Tibial artery (tissue), 4 donors: ENCODE measurements at regions not wholly inside any gene's neighbourhood (a gene's known extent, or its start where the extent isn't known, plus 50 kb on each side); places are given as distances from the start of the nearest gene placed in this dataset.

ENCODE experiments used
- DNase-seq, 2 donors: peaks; one replicate each; pipeline ENCODE4 v3.0.0-alpha.2; 2019
- H3K27ac ChIP-seq, 2 donors: fragments of 200-600 bp; sonication (generic) in 1 of 2; 1 replicate in 1 of 2; 2 replicates in 1 of 2; pipeline ENCODE4 v1.5.1; 2018 to 2019; ENCODE audit warnings: mild to moderate bottlenecking in 1 of 2
- H3K27me3 ChIP-seq, 2 donors: fragments of 200-600 bp; sonication (generic) in 1 of 2; one replicate each; pipeline versions ENCODE4 v1.5.1 to v1.6.0; 2016 to 2019
- H3K36me3 ChIP-seq, 3 donors: fragments of 200-600 bp; sonication (generic) in 2 of 3; one replicate each; pipeline ENCODE4 v1.5.1; 2016 to 2019; ENCODE audit warnings: mild to moderate bottlenecking in 2 of 3
- H3K4me1 ChIP-seq, 4 donors: fragments of 200-600 bp; sonication (generic) in 2 of 4; 1 replicate in 3 of 4; 2 replicates in 1 of 4; pipeline ENCODE4 v1.5.1; 2016 to 2019
- H3K4me3 ChIP-seq, 2 donors: fragments of 200-600 bp; sonication (generic) in 1 of 2; 1 replicate in 1 of 2; 2 replicates in 1 of 2; pipeline ENCODE4 v1.5.1; 2018 to 2019; ENCODE audit warnings: mild to moderate bottlenecking in 2 of 2
- H3K9me3 ChIP-seq, 3 donors: fragments of 200-600 bp; sonication (generic) in 1 of 3; one replicate each; pipeline ENCODE4 v1.5.1; 2016 to 2019
- CTCF ChIP-seq, 2 experiments: fragments of 200-600 bp in 1 of 2; fragments of 450-650 bp in 1 of 2; IDR thresholded peaks; one replicate each; pipeline ENCODE4 v1.5.1; 2017 to 2019; ENCODE audit warnings: antibody characterized with exemption in 2 of 2, mild to moderate bottlenecking in 1 of 2, moderate library complexity in 1 of 2
- intact Hi-C: fragments of 100-400 bp; cut with DNase I; formaldehyde crosslinking; loops from one replicate; pipeline ENCODE4 v1.15.0; 2023; ENCODE audit warnings: low total_unique reads

GRCh38 chr2:8566774-8567468, 114.9 kb upstream of the ID2 start:
- Histone ChIP-seq H3K36me3 (no peaks in the 10 kb centered on the region), H3K27ac (no peak overlapping the region), H3K9me3 (no peaks in the 10 kb centered on the region), H3K4me3 (no peak overlapping the region), H3K4me1 (no peaks in the 10 kb centered on the region), H3K27me3 (no peaks in the 10 kb centered on the region)
- intact Hi-C loops, result no loop called here
- DNase-seq, result peak in 1 of 2 donors; percentile 57
- TF ChIP-seq CTCF (IDR thresholded peaks at IDR 0.05), result no peak

GRCh38 chr2:8567469-8568260, 114.2 kb upstream of the ID2 start:
- intact Hi-C loops, result no loop called here
- no peaks in the 10 kb centered on the region for H3K36me3 ChIP-seq
- no peak overlapping the region for H3K27ac ChIP-seq
- no peak for DNase-seq
- no peak for TF ChIP-seq CTCF (IDR thresholded peaks at IDR 0.05)
- no peaks in the 10 kb centered on the region for H3K27me3 ChIP-seq
- H3K4me3 ChIP-seq, result no peak overlapping the region
- H3K4me1 ChIP-seq, result no peaks in the 10 kb centered on the region
- H3K9me3 ChIP-seq, result no peaks in the 10 kb centered on the region

GRCh38 chr2:8568543-8569302, 113.1 kb upstream of the ID2 start:
- H3K9me3 ChIP-seq, result no peaks in the 10 kb centered on the region
- no peaks in the 10 kb centered on the region for H3K4me1 ChIP-seq
- no peak overlapping the region for H3K27ac ChIP-seq
- no peak overlapping the region for H3K4me3 ChIP-seq
- no peaks in the 10 kb centered on the region for H3K27me3 ChIP-seq
- H3K36me3 ChIP-seq, result no peaks in the 10 kb centered on the region
- no peak for TF ChIP-seq CTCF (IDR thresholded peaks at IDR 0.05)
- intact Hi-C loops, result no loop called here
- peak in 1 of 2 donors; percentile 56 for DNase-seq

GRCh38 chr2:8569332-8569930, 112.4 kb upstream of the ID2 start:
- H3K36me3 ChIP-seq, result no peaks in the 10 kb centered on the region
- no peak overlapping the region for H3K27ac ChIP-seq
- no peak for TF ChIP-seq CTCF (IDR thresholded peaks at IDR 0.05)
- H3K9me3 ChIP-seq, result no peaks in the 10 kb centered on the region
- intact Hi-C loops, result no loop called here
- H3K27me3 ChIP-seq, result peaks cover 0 to 4% of the 10 kb centered on the region in 2 donors
- no peak overlapping the region for H3K4me3 ChIP-seq
- H3K4me1 ChIP-seq, result no peaks in the 10 kb centered on the region
- no peak for DNase-seq

GRCh38 chr2:8570637-8571036, 111.2 kb upstream of the ID2 start:
- TF ChIP-seq CTCF (IDR thresholded peaks at IDR 0.05), result no peak
- Histone ChIP-seq H3K9me3 (no peaks in the 10 kb centered on the region), H3K4me1 (peaks cover 0 to 11% (median 7%) of the 10 kb centered on the region in 4 donors), H3K4me3 (no peak overlapping the region), H3K27me3 (peaks cover 0 to 12% of the 10 kb centered on the region in 2 donors), H3K36me3 (no peaks in the 10 kb centered on the region), H3K27ac (no peak overlapping the region)
- intact Hi-C loops, result no loop called here
- DNase-seq, result no peak
